A549 (cell line): ENCODE measurements at regions not wholly inside any gene's neighbourhood (a gene's known extent, or its start where the extent isn't known, plus 50 kb on each side); places are given as distances from the start of the nearest gene placed in this dataset.
"Not testable (repeated sequence)": the region's sequence is repeated elsewhere in the genome, so short reads cannot be mapped to it uniquely, and the experiment has no call there.

ENCODE experiments used
- ATAC-seq, 2 experiments: fragments of 200-7000 bp in 1 of 2; fragments of >200 bp in 1 of 2; cut with Nextera tagmentation in 1 of 2; cut with Tn5 transposase in 1 of 2; 3 replicates each; pipeline versions ENCODE4 v1.8.0 to v1.9.1; 2018 to 2020; ENCODE audit warnings: mild to moderate bottlenecking in 1 of 2, moderate library complexity in 1 of 2
- CTCF ChIA-PET: fragments of 300-600 bp; sonication (Branson Sonifier 250); formaldehyde crosslinking; extraction: SDS; loops from one replicate; lab custom pipeline; 2021; ENCODE audit warnings: antibody characterized with exemption, inconsistent platforms; lab: Yijun Ruan, JAX
- POLR2A ChIA-PET: fragments of 350-600 bp; formaldehyde crosslinking; extraction: SDS; loops from one replicate; lab custom pipeline; 2021; ENCODE audit warnings: antibody characterized with exemption, inconsistent platforms; lab: Yijun Ruan, JAX
- DNase-seq, 2 experiments: peaks; one replicate each; pipeline versions ENCODE4 v3.0.0 to v3.0.0-alpha.2; 2011 to 2016; ENCODE audit warnings: low read depth in 1 of 2, low spot score in 1 of 2
- FAIRE-seq: peaks from 2 replicates; lab custom pipeline; 2011; peaks lifted over from hg19 to GRCh38; lab: Jason Lieb, UNC
- H3K27ac ChIP-seq, 2 experiments: fragments of >200 bp; sonication (Bioruptor Twin); formaldehyde crosslinking; 3 replicates each; pipeline ENCODE4 v1.5.1; 2016 to 2017
- H3K4me1 ChIP-seq: fragments of >200 bp; sonication (Bioruptor Twin); formaldehyde crosslinking; 3 replicates; pipeline ENCODE4 v1.6.1; 2016
- H3K4me2 ChIP-seq: fragments of >200 bp; sonication (Bioruptor Twin); formaldehyde crosslinking; 3 replicates; pipeline ENCODE4 v1.6.1; 2016
- H3K4me3 ChIP-seq: fragments of >200 bp; sonication (Bioruptor Twin); formaldehyde crosslinking; 3 replicates; pipeline ENCODE4 v1.5.1; 2016
- H3K9me3 ChIP-seq: fragments of >200 bp; sonication (Bioruptor Twin); formaldehyde crosslinking; 3 replicates; pipeline ENCODE4 v1.6.1; 2016
- CBX8 ChIP-seq: fragments of 200-600 bp; sonication (generic); IDR thresholded peaks from 2 replicates; pipeline ENCODE4 v1.6.1; 2016
- CHD2 ChIP-seq: fragments of 150-350 bp; IDR thresholded peaks from 2 replicates; pipeline ENCODE4 v1.6.1; 2014; ENCODE audit warnings: low read length; ENCODE audit not compliant: partially characterized antibody
- EHMT2 ChIP-seq: fragments of 200-600 bp; sonication (generic); IDR thresholded peaks from 2 replicates; pipeline ENCODE4 v1.6.1; 2016; ENCODE audit warnings: antibody characterized with exemption, low read depth, mild to moderate bottlenecking, moderate library complexity
- EP300 ChIP-seq, 2 experiments: fragments of >200 bp; sonication (Bioruptor Twin); formaldehyde crosslinking; IDR thresholded peaks; 2 replicates in 1 of 2; 3 replicates in 1 of 2; pipeline ENCODE4 v1.6.1; 2016 to 2017
- HOXA7 ChIP-seq: fragments of 250-450 bp; sonication (Bioruptor Pico); IDR thresholded peaks from 2 replicates; pipeline ENCODE4 v1.5.0; 2020; ENCODE audit warnings: mild to moderate bottlenecking, moderate library complexity
- JUN ChIP-seq, 2 experiments: fragments of >200 bp; sonication (Bioruptor Twin); formaldehyde crosslinking; IDR thresholded peaks; 2 replicates in 1 of 2; 3 replicates in 1 of 2; pipeline ENCODE4 v1.6.1; 2016 to 2017
- KDM5A ChIP-seq: fragments of 200-600 bp; sonication (generic); IDR thresholded peaks from 2 replicates; pipeline ENCODE4 v1.6.1; 2016; ENCODE audit warnings: antibody characterized with exemption, mild to moderate bottlenecking
- MAFK ChIP-seq: fragments of 450-650 bp; IDR thresholded peaks from 2 replicates; pipeline ENCODE4 v1.6.1; 2014; ENCODE audit not compliant: partially characterized antibody
- NFE2L2 ChIP-seq: fragments of 150-350 bp; conservative IDR thresholded peaks from 2 replicates; pipeline ENCODE4 v1.6.1; 2014; ENCODE audit warnings: low read length
- POLR2AphosphoS2 ChIP-seq: conservative IDR thresholded peaks from 2 replicates; pipeline ENCODE4 v1.6.1; 2012; ENCODE audit warnings: low read length, improper control_type of control experiment, inconsistent platforms
- RARB ChIP-seq: fragments of 250-450 bp; sonication (Bioruptor Pico); IDR thresholded peaks from 2 replicates; pipeline ENCODE4 v1.8.0; 2021; ENCODE audit warnings: mild to moderate bottlenecking, moderate library complexity
- RCOR1 ChIP-seq: fragments of 150-350 bp; IDR thresholded peaks from 2 replicates; pipeline ENCODE4 v1.6.1; 2014; ENCODE audit warnings: antibody characterized with exemption, low read length, low read depth
- SREBF2 ChIP-seq: fragments of 450-650 bp; IDR thresholded peaks from 2 replicates; pipeline ENCODE4 v1.6.1; 2014; ENCODE audit warnings: mild to moderate bottlenecking, moderate library complexity
- TP53 ChIP-seq: fragments of 250-450 bp; sonication (Bioruptor Pico); IDR thresholded peaks from 2 replicates; pipeline ENCODE4 v1.5.0; 2021; ENCODE audit warnings: mild to moderate bottlenecking, moderate library complexity
- ZC3H11A ChIP-seq: fragments of 450-650 bp; IDR thresholded peaks from 2 replicates; pipeline ENCODE4 v1.6.1; 2014; ENCODE audit warnings: antibody characterized with exemption, mild to moderate bottlenecking
- ZFP36 ChIP-seq: fragments of 450-650 bp; IDR thresholded peaks from 2 replicates; pipeline ENCODE4 v1.6.1; 2014; ENCODE audit warnings: borderline replicate concordance; ENCODE audit not compliant: partially characterized antibody
- WGBS: methylation state at CpG from one replicate; pipeline ENCODE4 v1.1.6; 2017; ENCODE audit errors: missing lambda C conversion rate; 5-methylcytosine and 5-hydroxymethylcytosine counted together
- TF ChIP-seq, protein P1 (sequence below): IDR thresholded peaks from 2 replicates; pipeline ENCODE4 v1.6.1; 2012; ENCODE audit warnings: low read depth, borderline replicate concordance
- TF ChIP-seq, protein P2 (sequence below): IDR thresholded peaks from 2 replicates; pipeline ENCODE4 v1.6.1; 2012
- TF ChIP-seq, protein P3 (sequence below): fragments of >200 bp; sonication (Bioruptor Twin); formaldehyde crosslinking; IDR thresholded peaks from 2 replicates; pipeline ENCODE4 v1.6.1; 2016
- TF ChIP-seq, protein P4 (sequence below): fragments of 250-450 bp; sonication (Bioruptor Pico); IDR thresholded peaks from 2 replicates; pipeline ENCODE4 v1.5.0; 2020; ENCODE audit warnings: low read depth, mild to moderate bottlenecking, moderate library complexity
- TF ChIP-seq, protein P5 (sequence below): fragments of >200 bp; sonication (Bioruptor Twin); formaldehyde crosslinking; IDR thresholded peaks from 3 replicates; pipeline ENCODE4 v1.6.1; 2016
- TF ChIP-seq, protein P6 (sequence below): fragments of 250-450 bp; sonication (Bioruptor Pico); IDR thresholded peaks from 2 replicates; pipeline ENCODE4 v1.5.0; 2021; ENCODE audit warnings: mild to moderate bottlenecking, moderate library complexity, borderline replicate concordance

DNA sequence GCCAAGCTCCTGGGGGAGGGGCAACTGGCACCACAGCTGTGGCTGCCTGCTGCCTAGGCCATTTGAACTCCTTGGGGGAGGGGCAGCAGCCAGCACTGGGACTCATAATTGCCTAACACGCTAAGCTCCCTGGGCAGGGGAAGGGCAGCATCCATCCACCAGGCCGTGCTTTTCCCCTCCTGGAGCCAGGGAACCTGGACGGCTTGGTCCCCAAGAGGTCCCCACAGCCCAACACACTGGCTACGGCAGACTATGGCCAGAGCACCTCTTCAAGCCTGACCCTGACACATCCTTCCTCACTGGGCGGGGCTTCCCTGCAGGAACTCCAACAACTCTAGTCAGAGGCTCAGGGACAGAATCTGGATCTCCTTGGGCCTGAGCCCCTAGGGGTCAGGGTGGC lies 269.4 kb downstream of the RNF144B start:
- DNase-seq (no peak), FAIRE-seq (no peak), ATAC-seq (no peak)
- no peaks in the 10 kb centered on the region for H3K4me1 ChIP-seq
- no peak overlapping the region for H3K4me3 ChIP-seq
- WGBS = 0% methylated on average over 2 of the region's 5 CpGs
- no peaks in the 10 kb centered on the region for H3K9me3 ChIP-seq
- CTCF ChIA-PET = no interaction called here
- TF ChIP-seq JUN (IDR thresholded peaks at IDR 0.05) (no peak), KDM5A (no peak), POLR2AphosphoS2 (no peak), SREBF2 (no peak), EP300 (IDR thresholded peaks at IDR 0.05) (no peak), TP53 (no peak)
- TF ChIP-seq, protein P1, sequence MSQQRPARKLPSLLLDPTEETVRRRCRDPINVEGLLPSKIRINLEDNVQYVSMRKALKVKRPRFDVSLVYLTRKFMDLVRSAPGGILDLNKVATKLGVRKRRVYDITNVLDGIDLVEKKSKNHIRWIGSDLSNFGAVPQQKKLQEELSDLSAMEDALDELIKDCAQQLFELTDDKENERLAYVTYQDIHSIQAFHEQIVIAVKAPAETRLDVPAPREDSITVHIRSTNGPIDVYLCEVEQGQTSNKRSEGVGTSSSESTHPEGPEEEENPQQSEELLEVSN = no peak
- TF ChIP-seq, protein P2, sequence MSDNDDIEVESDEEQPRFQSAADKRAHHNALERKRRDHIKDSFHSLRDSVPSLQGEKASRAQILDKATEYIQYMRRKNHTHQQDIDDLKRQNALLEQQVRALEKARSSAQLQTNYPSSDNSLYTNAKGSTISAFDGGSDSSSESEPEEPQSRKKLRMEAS = no peak
- TF ChIP-seq, protein P3, sequence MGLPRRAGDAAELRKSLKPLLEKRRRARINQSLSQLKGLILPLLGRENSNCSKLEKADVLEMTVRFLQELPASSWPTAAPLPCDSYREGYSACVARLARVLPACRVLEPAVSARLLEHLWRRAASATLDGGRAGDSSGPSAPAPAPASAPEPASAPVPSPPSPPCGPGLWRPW = no peak
- H3K27ac ChIP-seq = no peak overlapping the region
- POLR2A ChIA-PET = no interaction called here
- no peak overlapping the region for H3K4me2 ChIP-seq

DNA sequence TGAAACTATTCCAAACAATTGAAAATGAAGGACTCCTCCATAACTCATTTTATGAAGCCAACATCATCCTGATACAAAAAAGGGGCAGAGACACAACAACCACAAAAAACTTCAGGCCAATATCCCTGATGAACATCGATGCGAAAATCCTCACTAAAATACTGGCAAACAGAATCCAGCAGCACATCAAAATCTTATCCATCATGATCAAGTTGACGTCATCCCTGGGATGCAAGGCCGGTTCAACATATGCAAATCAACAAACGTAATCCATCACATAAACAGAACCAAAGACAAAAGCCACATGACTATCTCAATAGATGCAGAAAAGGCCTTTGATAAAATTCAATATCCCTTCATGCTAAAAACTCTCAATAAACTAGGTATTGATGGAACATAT lies 272.8 kb downstream of the RNF144B start:
- POLR2A ChIA-PET, H3K4me1 ChIP-seq, FAIRE-seq, H3K9me3 ChIP-seq, H3K4me2 ChIP-seq, DNase-seq, H3K4me3 ChIP-seq, CTCF ChIA-PET, ATAC-seq, H3K27ac ChIP-seq: not testable (repeated sequence)
- WGBS = 14% methylated on average over 5 of the region's 5 CpGs

DNA sequence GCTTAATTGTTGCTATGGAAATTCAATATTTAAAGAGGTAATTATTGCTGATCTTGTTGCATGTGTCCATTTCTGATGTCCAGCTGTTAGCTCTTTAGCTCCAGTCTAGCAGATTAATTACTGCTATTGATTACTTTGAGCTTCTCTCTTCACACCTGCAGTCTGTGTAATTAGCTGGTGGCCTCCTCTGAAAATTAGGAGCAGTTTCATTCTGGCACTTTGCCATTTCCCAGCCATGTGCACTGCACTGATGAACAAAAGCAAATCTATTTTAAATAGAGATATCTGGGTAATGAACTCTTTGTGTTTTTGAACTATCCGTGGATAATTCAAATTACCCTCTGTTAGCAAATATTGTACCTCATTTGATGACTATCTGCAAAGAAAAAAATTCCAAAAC lies 275.9 kb downstream of the RNF144B start:
- CTCF ChIA-PET = no interaction called here
- Histone ChIP-seq H3K4me1 (no peaks in the 10 kb centered on the region), H3K4me2 (no peak overlapping the region), H3K9me3 (no peaks in the 10 kb centered on the region), H3K27ac (no peak overlapping the region), H3K4me3 (no peak overlapping the region)
- TF ChIP-seq CBX8 = no peak
- TF ChIP-seq RCOR1 = no peak
- no peak for TF ChIP-seq NFE2L2
- no peak for TF ChIP-seq ZC3H11A
- TF ChIP-seq HOXA7 (CRISPR knock-in tag) = no peak
- no peak for TF ChIP-seq EHMT2
- TF ChIP-seq, protein P4, sequence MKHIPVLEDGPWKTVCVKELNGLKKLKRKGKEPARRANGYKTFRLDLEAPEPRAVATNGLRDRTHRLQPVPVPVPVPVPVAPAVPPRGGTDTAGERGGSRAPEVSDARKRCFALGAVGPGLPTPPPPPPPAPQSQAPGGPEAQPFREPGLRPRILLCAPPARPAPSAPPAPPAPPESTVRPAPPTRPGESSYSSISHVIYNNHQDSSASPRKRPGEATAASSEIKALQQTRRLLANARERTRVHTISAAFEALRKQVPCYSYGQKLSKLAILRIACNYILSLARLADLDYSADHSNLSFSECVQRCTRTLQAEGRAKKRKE (CRISPR knock-in tag) = no peak
- no peak for TF ChIP-seq ZFP36
- TF ChIP-seq, protein P5, sequence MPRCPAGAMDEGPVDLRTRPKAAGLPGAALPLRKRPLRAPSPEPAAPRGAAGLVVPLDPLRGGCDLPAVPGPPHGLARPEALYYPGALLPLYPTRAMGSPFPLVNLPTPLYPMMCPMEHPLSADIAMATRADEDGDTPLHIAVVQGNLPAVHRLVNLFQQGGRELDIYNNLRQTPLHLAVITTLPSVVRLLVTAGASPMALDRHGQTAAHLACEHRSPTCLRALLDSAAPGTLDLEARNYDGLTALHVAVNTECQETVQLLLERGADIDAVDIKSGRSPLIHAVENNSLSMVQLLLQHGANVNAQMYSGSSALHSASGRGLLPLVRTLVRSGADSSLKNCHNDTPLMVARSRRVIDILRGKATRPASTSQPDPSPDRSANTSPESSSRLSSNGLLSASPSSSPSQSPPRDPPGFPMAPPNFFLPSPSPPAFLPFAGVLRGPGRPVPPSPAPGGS = no peak
- no peak for TF ChIP-seq RARB (CRISPR knock-in tag)
- no peak for TF ChIP-seq CHD2
- TF ChIP-seq KDM5A = no peak
- TF ChIP-seq MAFK = no peak
- TF ChIP-seq, protein P6, sequence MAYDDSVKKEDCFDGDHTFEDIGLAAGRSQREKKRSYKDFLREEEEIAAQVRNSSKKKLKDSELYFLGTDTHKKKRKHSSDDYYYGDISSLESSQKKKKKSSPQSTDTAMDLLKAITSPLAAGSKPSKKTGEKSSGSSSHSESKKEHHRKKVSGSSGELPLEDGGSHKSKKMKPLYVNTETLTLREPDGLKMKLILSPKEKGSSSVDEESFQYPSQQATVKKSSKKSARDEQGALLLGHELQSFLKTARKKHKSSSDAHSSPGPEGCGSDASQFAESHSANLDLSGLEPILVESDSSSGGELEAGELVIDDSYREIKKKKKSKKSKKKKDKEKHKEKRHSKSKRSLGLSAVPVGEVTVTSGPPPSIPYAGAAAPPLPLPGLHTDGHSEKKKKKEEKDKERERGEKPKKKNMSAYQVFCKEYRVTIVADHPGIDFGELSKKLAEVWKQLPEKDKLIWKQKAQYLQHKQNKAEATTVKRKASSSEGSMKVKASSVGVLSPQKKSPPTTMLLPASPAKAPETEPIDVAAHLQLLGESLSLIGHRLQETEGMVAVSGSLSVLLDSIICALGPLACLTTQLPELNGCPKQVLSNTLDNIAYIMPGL = no peak
- ATAC-seq (no peak), FAIRE-seq (no peak), DNase-seq (no peak)
- POLR2A ChIA-PET = no interaction called here
- WGBS = 0% methylated on average over 1 of the region's 1 CpG
